Small intestine (tissue), 7 donors: ENCODE measurements at regions not wholly inside any gene's neighbourhood (a gene's known extent, or its start where the extent isn't known, plus 50 kb on each side); places are given as distances from the start of the nearest gene placed in this dataset.

Experiments
- DNase-seq, 2 donors: peaks; one replicate each; pipeline versions ENCODE4 v3.0.0 to v3.0.0-alpha.2; 2013
- FAIRE-seq: peaks from 2 replicates; lab custom pipeline; 2012; peaks lifted over from hg19 to GRCh38; lab: Jason Lieb, UNC
- H3K27ac ChIP-seq, 3 donors: one replicate each; pipeline ENCODE4 v1.5.1; 2013; ENCODE audit warnings: low read length in 2 of 3, mild to moderate bottlenecking in 2 of 3, control low read depth in 1 of 3, inconsistent platforms in 1 of 3, low read depth in 1 of 3, moderate library complexity in 1 of 3
- H3K27me3 ChIP-seq, 3 donors: one replicate each; pipeline ENCODE4 v1.6.1; 2013; ENCODE audit warnings: low read length in 3 of 3, inconsistent platforms in 1 of 3; ENCODE audit not compliant: control insufficient read depth in 3 of 3, insufficient read depth in 3 of 3
- H3K36me3 ChIP-seq, 3 donors: one replicate each; pipeline ENCODE4 v1.6.1; 2013; ENCODE audit warnings: low read length in 3 of 3, inconsistent platforms in 1 of 3, low read depth in 1 of 3, mild to moderate bottlenecking in 1 of 3, moderate library complexity in 1 of 3; ENCODE audit not compliant: control insufficient read depth in 3 of 3, insufficient read depth in 2 of 3
- H3K4me1 ChIP-seq, 3 donors: one replicate each; pipeline ENCODE4 v1.6.1; 2013; ENCODE audit warnings: low read length in 2 of 3, inconsistent platforms in 1 of 3, low read depth in 1 of 3, mild to moderate bottlenecking in 1 of 3, moderate library complexity in 1 of 3; ENCODE audit not compliant: control insufficient read depth in 3 of 3, insufficient read depth in 2 of 3
- H3K4me3 ChIP-seq, 3 donors: one replicate each; pipeline ENCODE4 v1.5.1; 2013; ENCODE audit warnings: low read length in 3 of 3, control low read depth in 1 of 3, inconsistent platforms in 1 of 3, low read depth in 1 of 3, mild to moderate bottlenecking in 1 of 3, moderate library complexity in 1 of 3
- H3K9me3 ChIP-seq, 2 donors: one replicate each; pipeline ENCODE4 v1.6.1; 2013; ENCODE audit warnings: low read depth in 1 of 2, low read length in 1 of 2; ENCODE audit not compliant: control insufficient read depth in 2 of 2, insufficient read depth in 1 of 2
- WGBS, 3 donors: extraction: QIAGEN DNeasy Blood & Tissue Kit; methylation state at CpG; one replicate each; pipeline ENCODE4 v1.1.7; 2013; 5-methylcytosine and 5-hydroxymethylcytosine counted together
- donor health status: healthy with polysubstance abuse.
- donor health status: control.
- donor health status: control.
- donor health status: Bipolar disorder and iron deficiency.
- donor health status: healthy.

DNA sequence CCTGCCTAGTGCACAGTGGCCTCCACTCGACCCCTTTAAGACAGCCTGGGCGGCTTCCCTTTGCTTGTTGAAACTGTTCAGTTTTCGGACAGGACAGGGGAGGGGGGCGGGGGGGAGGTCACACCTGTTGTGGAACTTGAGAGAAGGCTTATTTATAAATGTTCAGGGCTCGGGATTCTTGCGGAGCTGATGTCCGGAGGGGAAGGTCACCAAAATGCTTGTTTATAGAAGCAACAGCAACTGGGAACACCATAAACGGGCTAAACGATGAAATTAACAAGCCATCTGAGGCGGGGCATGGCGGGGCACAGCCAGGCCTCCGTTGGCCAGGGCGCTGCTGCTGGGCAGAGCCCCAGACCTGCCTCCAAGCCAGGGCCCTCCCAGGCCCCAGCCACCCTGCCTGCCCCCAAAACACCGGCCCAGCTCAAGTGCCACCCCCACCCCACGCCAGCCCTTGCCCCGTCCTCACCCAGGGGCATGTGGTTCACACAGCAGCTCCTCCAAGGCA, 59.8 kb upstream of the CASZ1 start:
- FAIRE-seq (no peak), DNase-seq (no peak)
- H3K27me3 ChIP-seq = peaks cover 0 to 10% (median 0%) of the 10 kb centered on the region in 3 donors
- H3K4me3 ChIP-seq = no peak overlapping the region
- H3K4me1 ChIP-seq = no peaks in the 10 kb centered on the region
- no peaks in the 10 kb centered on the region for H3K9me3 ChIP-seq
- no peaks in the 10 kb centered on the region for H3K36me3 ChIP-seq
- WGBS, 3 donors = 64 to 74% (median 72%) methylated on average over 15 to 16 of the region's 16 CpGs
- H3K27ac ChIP-seq = no peak overlapping the region

DNA sequence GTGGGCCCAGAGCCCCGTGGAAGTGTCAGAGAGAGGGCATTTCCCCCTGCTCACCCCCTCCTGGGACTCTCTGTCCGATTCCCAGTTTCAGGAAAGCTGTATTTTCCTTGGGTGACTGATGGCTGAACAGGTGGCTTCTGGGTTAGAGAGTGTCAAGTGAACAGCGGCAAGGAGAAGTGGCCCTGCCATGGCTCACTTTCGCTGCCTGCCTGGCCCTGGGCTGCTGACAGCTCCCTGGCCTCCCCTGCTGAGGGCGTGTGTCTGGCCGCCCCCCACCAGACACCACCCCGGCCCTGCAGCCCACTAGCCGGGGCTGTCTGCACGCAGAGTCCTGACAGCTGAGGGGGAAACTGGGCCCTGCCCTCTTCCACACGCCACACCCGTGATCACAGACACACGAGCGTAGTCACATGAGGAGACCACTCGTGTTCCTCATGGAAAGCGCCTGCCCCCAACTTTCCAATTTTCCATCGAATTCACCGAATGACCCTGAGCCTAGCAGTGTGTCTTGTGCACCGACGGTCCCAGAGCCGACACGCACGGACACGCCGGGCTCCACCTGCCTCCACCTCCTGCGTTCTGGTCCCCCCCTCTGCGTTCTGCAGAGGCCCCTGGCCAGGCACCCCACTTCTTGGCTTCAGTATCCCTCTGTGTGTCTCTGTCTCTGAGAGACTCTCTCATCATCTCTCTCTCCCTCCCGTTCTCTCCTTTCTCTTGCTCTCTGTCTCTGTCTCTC, 60.6 kb upstream of the CASZ1 start:
- DNase-seq = no peak
- H3K27ac ChIP-seq = no peak overlapping the region
- H3K4me3 ChIP-seq = no peak overlapping the region
- WGBS, 3 donors = 76 to 86% (median 84%) methylated on average over 26 to 27 of the region's 27 CpGs
- H3K4me1 ChIP-seq = no peaks in the 10 kb centered on the region
- H3K9me3 ChIP-seq = no peaks in the 10 kb centered on the region
- H3K36me3 ChIP-seq = no peaks in the 10 kb centered on the region
- FAIRE-seq = no peak
- H3K27me3 ChIP-seq = peaks cover 0 to 10% (median 1%) of the 10 kb centered on the region in 3 donors

DNA sequence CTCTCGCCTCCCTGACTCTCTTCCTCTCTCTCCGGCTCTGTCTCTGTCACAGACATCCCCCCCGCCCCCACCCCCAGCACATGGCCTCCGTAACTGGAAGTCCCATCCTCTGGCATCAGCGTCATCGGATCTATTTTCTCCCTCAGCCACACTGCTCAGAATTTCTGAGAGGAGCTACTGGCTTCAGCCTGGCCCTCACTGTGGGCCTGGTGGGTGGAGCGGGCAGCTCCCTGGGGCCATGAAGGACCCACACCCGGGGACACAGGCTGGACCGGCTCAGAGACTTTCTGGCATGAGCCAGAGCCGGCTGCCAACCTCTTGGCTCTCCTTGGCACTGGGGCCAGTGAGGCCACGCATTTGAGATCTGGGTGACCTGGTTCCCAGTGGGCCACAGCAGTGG, 61.2 kb upstream of the CASZ1 start:
- 78 to 93% (median 86%) methylated on average over 11 of the region's 11 CpGs for WGBS, 3 donors
- H3K27ac ChIP-seq = no peak overlapping the region
- H3K4me3 ChIP-seq = no peak overlapping the region
- DNase-seq = no peak
- H3K27me3 ChIP-seq = peaks cover 0 to 10% (median 1%) of the 10 kb centered on the region in 3 donors
- H3K4me1 ChIP-seq = no peaks in the 10 kb centered on the region
- no peaks in the 10 kb centered on the region for H3K9me3 ChIP-seq
- H3K36me3 ChIP-seq = no peaks in the 10 kb centered on the region
- FAIRE-seq = no peak

DNA sequence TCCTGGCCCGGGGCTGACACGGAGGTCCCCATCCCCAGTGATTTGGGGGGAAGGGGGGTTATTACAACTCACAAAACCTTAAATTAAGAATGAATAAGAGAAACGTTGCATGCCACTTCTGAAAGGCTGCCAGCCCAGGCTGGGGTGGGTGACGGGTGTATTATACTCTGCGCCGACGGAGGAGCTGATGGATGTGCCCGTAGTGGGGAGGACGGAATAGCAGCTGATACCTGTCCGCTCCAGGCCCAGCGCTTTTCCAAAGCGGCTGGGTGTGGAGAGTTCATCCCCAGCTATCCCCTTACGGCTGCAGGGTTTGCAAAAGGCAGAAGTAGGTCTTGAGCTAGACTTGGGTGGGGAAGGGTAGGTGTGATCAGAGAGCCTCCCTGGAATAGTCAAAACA, 63.8 kb upstream of the CASZ1 start:
- peaks cover 0 to 21% (median 5%) of the 10 kb centered on the region in 3 donors for H3K27me3 ChIP-seq
- H3K36me3 ChIP-seq = no peaks in the 10 kb centered on the region
- H3K4me3 ChIP-seq = no peak overlapping the region
- WGBS, 3 donors = 70 to 85% (median 76%) methylated on average over 13 of the region's 13 CpGs
- FAIRE-seq (no peak), DNase-seq (no peak)
- no peak overlapping the region for H3K27ac ChIP-seq
- no peaks in the 10 kb centered on the region for H3K9me3 ChIP-seq
- peaks cover 0 to 6% (median 0%) of the 10 kb centered on the region in 3 donors for H3K4me1 ChIP-seq

DNA sequence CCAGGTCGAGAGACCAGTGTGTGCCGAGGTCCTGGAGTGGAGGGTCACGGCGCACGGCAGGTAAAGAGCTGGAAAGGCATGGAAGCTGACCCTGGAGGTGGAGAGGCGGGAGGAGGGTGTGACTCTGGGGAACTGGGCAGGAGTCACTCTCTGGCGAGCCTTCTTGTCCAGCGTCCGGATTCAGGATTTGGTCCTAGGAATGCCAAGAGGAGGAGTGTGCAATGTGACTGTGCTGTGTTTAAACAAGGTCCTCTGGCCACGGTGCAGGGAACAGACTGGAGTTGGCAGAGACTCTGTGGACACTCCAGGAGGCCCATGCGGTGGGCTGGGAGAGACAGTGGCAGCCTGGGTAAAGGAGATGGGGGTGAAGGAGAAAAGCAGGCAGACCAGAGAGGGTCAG, 64.2 kb upstream of the CASZ1 start:
- Histone ChIP-seq H3K9me3 (no peaks in the 10 kb centered on the region), H3K36me3 (no peaks in the 10 kb centered on the region), H3K4me1 (peaks cover 0 to 6% (median 0%) of the 10 kb centered on the region in 3 donors), H3K27me3 (peaks cover 0 to 24% (median 5%) of the 10 kb centered on the region in 3 donors), H3K27ac (no peak overlapping the region), H3K4me3 (no peak overlapping the region)
- DNase-seq = no peak
- 61 to 64% (median 61%) methylated on average over 11 of the region's 11 CpGs for WGBS, 3 donors
- FAIRE-seq = no peak

DNA sequence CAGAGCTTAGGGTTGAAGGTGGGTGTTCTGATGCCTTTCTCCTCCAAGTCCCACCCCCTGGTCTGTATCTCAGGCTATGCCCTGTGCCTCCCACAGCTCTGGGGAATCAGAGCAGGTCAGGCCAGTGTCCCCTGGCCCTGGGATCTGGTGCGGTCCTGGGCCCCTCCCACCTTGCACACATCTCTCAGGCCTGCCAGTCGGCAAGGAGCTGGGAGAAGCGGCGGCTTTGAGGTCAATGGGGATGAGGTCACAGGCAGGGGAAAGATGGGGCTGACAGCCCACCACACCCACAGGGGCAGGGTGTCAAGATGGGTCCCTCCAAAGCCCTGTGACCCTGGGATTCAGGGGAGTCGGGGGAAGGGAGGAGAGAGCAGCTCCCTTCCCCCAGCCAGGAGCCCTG, 65.4 kb upstream of the CASZ1 start:
- peaks cover 0 to 32% (median 5%) of the 10 kb centered on the region in 3 donors for H3K27me3 ChIP-seq
- H3K36me3 ChIP-seq = no peaks in the 10 kb centered on the region
- no peaks in the 10 kb centered on the region for H3K9me3 ChIP-seq
- peaks cover 0 to 12% (median 0%) of the 10 kb centered on the region in 3 donors for H3K4me1 ChIP-seq
- WGBS, 3 donors = 74 to 81% (median 79%) methylated on average over 4 to 5 of the region's 5 CpGs
- no peak for FAIRE-seq
- no peak for DNase-seq
- no peak overlapping the region for H3K27ac ChIP-seq
- no peak overlapping the region for H3K4me3 ChIP-seq

DNA sequence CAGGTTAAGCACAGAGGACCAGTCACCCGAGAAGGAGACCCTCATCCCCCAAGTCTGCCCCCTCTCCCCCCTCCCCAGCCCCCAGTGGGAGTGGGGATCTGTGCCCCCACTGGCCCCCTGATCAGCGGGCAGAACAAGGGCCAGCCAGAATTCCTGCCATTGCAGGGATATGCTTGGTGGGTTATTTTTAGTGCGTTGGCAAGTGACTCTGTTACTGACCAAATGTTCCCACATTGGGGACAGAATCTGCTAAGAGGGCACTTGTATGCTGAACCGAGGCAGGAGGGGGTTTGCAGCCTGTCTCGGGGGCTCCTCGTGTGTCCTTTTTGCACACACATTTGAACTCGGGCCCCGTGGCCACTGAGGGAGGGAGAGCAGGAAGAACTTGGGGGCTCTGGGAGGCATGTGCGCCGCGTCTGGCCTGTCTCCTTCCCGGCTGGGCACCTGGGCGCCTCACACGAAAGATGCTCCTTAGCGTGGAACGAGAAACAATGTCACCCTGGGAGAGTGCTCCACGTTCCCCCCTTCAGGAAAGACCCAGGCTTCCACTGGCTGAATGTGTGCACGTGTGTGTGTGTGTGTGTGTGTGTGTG, 66.4 kb upstream of the CASZ1 start:
- no peaks in the 10 kb centered on the region for H3K36me3 ChIP-seq
- no peak overlapping the region for H3K4me3 ChIP-seq
- FAIRE-seq (no peak), DNase-seq (no peak)
- peaks cover 0 to 33% (median 5%) of the 10 kb centered on the region in 3 donors for H3K27me3 ChIP-seq
- 78 to 90% (median 82%) methylated on average over 18 of the region's 18 CpGs for WGBS, 3 donors
- no peaks in the 10 kb centered on the region for H3K9me3 ChIP-seq
- peaks cover 0 to 20% (median 0%) of the 10 kb centered on the region in 3 donors for H3K4me1 ChIP-seq
- no peak overlapping the region for H3K27ac ChIP-seq

DNA sequence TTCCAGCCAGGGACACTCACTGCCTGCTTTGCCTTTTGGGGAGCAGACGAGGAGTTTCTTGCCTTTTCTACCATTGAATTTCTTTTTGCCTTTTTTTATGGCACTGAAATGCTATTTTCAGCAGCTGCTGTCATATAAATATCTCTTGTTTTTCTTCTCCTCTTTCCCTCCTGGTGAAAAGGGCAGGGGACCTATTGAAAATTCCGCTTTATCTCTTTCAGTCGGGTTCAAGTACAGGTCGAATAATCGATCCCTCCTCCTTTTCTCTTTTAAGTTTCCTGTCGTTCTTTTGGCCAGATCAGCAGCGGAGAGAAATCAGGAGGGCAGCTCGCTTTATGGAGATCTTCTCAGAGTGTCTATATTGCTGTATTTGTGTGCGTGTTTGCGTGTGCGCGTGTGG, 67.4 kb upstream of the CASZ1 start:
- WGBS, 3 donors = 15 to 28% (median 23%) methylated on average over 12 of the region's 12 CpGs
- FAIRE-seq = no peak
- H3K36me3 ChIP-seq = no peaks in the 10 kb centered on the region
- DNase-seq = peak; percentile 15 to 33
- no peaks in the 10 kb centered on the region for H3K9me3 ChIP-seq
- H3K4me1 ChIP-seq = peaks cover 0 to 25% (median 0%) of the 10 kb centered on the region in 3 donors
- no peak overlapping the region for H3K4me3 ChIP-seq
- peaks cover 0 to 35% (median 5%) of the 10 kb centered on the region in 3 donors for H3K27me3 ChIP-seq
- no peak overlapping the region for H3K27ac ChIP-seq
